HG03159 (cell line): ENCODE measurements at regions not wholly inside any gene's neighbourhood (a gene's known extent, or its start where the extent isn't known, plus 50 kb on each side); places are given as distances from the start of the nearest gene placed in this dataset.
"Not testable (repeated sequence)": the region's sequence is repeated elsewhere in the genome, so short reads cannot be mapped to it uniquely, and the experiment has no call there.

Experiments used
- ATAC-seq: cut with Tn5 transposase; IDR thresholded peaks from one replicate; pipeline ENCODE4 v1.9.1; 2021; ENCODE audit warnings: mild to moderate bottlenecking, moderate library complexity; ENCODE audit not compliant: unreplicated experiment

DNA sequence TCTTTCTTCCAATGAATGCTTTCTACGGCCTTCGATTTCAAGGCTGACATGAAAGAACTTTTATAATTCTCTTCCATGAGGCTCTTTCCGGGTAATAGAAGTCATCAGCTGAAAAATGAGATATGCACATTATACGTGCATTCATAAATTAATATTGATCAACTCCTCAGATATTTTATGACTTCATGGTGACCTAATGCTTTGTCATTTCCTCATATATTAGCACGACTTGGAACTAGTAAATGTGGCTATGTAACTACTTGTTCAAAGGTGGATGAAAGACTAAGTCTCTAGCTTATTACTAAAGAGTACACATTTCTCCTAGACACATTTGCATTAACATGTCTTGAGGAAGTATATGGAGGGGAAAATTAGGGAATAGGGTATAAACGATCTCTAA lies 168.8 kb downstream of the HDGFL1 start:
- no peak for ATAC-seq

DNA sequence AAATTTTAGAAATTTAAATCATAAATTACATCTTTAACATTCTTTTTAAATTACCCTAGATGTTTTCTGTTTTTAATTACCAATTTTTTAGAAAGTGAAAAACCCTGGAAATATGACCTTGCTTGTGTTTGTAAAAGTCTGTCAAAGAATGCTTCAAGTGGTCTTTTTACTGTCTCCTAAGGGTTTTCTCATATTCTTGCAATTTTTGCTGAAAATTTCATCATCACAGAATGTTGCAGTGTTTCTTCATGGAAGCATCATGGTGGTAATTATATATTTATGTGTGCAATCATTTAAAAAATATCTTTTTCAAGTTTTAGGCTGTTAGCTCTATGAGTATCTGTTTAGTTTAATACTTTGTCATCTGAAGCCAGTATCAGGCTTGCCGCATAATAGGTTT lies 178.2 kb downstream of the HDGFL1 start:
- ATAC-seq, result no peak

DNA sequence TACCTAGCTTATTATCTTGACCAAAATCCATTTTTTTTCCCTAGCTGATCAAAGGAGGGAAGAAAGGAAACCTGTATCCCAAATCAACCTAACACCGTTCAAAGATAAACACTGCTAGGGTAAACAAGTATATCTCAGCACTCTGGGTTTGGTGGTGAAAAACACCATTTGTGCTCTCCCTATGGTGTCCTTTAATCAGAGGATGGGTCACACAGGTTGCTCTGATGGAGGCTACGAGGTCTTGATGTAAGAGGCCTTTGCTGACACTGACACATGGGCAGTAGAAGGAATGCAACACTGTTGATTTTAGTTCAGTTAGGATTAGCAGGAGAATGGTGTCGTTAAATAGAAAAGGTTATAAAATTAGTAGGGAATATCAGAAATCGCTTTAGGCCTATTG lies 179.3 kb downstream of the HDGFL1 start:
- no peak for ATAC-seq

GRCh38 chr6:22749696-22750095 lies 180.3 kb downstream of the HDGFL1 start:
- no peak for ATAC-seq

DNA sequence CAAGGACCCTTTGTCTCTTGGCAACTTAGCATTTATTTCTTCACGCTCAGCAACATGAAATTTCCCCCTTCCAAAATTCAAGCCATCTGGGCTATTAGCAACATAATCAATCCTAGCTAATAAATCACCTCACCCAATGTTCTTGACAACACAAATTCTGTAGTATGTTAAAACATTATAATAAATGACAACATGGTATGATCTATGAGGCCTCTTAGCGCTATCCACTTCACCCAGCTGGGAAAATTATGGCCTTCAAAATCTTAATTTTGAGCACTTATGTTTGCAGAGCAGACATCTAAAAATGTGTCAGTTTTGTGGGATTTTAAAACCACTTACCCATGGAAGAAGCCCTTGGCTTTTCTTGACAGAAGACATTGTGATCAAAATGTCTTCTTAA lies 181.9 kb downstream of the HDGFL1 start:
- no peak for ATAC-seq

GRCh38 chr6:22752522-22752921 lies 183.2 kb downstream of the HDGFL1 start:
- no peak for ATAC-seq

DNA sequence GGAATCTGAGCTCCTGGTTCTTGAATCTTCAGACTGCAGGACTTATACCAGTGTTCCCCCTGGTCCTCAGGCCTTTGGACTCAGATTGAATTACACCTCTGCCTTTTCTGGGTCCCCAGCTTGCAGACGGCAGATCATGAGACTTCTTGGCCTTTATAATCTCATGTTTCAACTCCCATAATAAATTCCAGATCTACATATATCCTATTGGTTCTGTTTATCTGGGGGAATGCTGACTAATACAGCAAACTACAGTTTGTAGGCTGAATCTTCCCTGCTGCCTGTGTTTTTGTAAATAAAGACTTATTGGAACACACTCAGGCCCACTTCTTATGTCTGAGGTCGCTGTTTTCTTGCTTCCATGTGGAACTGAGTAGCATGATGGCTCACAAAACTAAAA lies 184.7 kb downstream of the HDGFL1 start:
- ATAC-seq, result no peak

DNA sequence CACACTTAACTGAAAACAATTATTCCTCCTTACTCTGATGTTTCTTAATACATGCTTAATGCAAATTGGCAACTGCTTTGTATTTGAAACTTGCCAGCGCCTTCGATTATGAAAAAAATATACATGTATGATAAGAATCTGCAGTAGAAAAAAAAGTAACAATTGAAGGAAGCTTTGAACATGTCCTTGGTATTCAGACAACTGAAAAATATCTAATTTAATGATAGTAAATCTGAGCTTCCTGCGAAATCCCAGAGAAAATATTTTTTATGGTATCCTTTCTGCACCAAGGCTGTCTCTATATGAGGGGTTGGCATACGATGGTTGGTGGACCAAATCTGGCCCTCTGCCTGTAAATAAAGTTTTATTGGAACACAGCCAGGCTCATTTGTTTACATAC lies 186.2 kb downstream of the HDGFL1 start:
- ATAC-seq, result no peak

- ATAC-seq, result no peak
Observed at GRCh38 chr6:22756365-22756764, 187.0 kb downstream of the HDGFL1 start.

- ATAC-seq, result no peak
Observed at GRCh38 chr6:22764496-22764895, 195.1 kb downstream of the HDGFL1 start.

- ATAC-seq, result no peak
Observed at GRCh38 chr6:22765015-22765414, 195.6 kb downstream of the HDGFL1 start.

DNA sequence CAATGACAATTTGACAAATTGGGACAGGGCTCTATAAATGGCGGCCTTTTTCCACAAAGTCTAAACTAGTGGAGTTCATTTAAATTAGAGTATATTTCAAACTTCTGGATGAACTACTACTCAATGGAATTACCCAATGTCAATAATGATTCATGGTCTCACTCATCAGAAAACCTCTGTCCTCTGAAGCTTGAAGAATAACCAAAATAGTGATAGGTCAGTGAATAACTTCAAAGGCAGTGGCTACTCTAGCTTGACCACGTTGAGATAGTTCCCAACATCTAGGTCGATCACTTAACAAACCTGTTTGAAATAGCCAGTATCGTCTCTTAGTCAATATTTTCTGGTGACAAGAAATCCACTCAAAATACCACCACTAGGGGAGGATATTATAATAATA lies 197.6 kb downstream of the HDGFL1 start:
- ATAC-seq, result no peak

GRCh38 chr6:22770054-22770453 lies 200.7 kb downstream of the HDGFL1 start:
- no peak for ATAC-seq

GRCh38 chr6:22774129-22774528 lies 204.8 kb downstream of the HDGFL1 start:
- ATAC-seq, result no peak

GRCh38 chr6:22778438-22778837 lies 209.1 kb downstream of the HDGFL1 start:
- not testable (repeated sequence) for ATAC-seq

DNA sequence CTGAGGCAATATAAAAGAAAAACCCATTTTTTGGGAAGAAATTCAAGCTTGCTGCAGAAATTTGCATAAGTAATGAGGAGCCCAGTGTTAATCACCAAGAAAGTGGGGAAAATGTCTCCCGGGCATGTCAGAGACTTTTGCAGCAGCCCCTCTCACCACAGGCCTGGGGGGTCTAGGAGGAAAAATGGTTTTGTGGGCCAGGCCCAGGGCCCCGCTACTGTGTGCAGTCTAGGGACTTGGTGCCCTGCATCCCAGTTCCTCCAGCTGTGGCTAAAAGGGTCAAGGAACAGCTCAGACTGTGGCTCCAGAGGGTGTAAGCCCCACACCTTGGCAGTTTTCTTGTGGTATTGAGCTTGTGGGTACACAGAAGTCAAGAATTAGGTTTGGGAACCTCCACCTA lies 209.7 kb downstream of the HDGFL1 start:
- no peak for ATAC-seq

GRCh38 chr6:22783931-22784330 lies 214.6 kb downstream of the HDGFL1 start:
- no peak for ATAC-seq

DNA sequence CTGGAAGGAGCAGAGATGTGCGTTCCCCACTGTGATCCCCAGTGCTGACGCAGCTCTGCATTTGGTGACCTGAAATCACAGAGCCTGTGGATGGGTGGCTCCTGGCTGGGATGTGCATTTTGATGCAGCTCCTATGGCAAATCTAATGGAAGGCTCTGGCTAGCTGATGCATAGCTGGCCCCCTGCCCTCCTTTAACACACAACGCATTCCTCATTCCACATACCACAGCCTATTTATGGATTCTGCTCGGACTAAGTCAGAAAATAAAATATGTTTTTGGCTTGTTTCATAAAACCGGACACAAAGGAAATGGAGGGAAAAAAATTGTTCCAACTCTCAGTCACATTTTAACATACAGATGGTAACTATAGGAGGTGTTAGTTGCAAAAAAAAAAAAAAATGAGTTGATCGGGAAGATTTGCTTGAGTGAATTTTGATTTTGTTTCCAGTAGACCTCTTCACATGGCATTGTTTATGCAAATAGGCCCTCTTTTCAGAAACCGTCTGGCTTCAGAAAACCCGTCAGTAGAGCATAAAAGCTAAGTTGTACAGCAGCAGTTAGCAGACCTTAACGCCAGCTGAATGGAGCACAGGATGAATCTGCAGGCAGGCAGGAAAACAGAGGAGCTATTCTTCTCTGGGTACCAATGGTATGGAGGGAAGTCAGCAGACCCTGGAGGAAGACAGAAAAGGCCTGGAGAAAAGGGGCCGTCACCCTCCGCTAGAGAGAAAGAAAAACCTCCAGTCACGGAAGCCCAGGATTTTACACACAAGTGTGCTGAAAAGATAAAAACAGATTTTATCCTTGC lies 215.4 kb downstream of the HDGFL1 start:
- ATAC-seq, result no peak

- ATAC-seq, result no peak
Observed at GRCh38 chr6:22788038-22788437, 218.7 kb downstream of the HDGFL1 start.

GRCh38 chr6:22789315-22789714 lies 219.9 kb downstream of the HDGFL1 start:
- no peak for ATAC-seq

DNA sequence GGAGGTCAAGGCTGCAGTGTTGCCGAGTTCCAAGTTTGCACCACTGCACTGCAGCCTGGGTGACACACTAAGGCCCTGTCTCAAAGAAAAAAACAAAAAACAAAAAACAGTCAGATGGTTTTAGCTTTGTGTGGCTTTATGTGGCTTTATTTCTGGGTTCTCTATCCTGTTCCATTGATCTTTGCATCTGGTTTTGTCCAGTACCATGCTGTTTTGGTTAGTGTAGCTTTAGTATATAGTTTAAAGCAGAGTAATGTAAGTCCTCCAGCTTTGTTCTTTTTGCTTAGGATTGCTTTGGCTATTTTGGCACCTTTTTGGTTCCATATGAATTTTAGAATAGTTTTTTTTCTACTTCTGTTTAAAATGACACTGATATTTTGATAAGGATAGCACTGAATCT lies 225.5 kb downstream of the HDGFL1 start:
- ATAC-seq, result no peak

DNA sequence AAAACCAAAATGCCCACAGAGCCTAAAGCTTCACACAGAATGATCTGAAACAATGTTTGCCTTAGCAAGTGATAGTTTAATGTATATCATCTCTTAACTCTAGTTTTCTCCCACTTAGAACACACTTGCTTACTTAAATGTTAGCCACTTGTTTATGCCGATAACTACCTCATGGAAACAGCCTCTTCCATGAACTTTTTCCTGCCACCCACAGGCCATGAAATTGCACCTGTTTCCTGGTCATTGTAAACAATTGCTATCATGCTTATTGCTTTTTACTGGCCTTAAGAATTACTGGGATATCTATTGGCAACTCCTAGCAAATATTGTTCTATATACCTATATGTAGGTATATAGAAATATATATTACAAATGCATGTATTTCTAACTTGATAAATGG lies 231.1 kb downstream of the HDGFL1 start:
- ATAC-seq, result no peak

DNA sequence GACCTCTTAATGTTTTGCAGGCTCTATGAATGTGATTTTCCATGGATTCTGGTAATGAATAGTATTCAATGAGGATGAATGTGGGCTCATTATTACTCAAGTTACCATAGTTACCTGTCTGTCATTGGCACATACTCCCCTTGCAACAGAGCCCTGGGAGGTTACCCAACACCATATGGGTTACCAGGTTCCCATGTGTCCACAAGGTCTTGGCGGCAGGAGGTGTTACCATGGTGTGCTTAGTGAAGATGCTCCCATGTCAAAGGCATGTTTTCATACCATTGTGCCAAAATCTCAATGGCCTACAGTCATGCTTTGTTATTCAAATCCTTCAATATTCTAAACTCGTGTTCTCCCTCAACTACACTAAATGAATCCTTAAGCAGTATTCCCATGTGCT lies 232.5 kb downstream of the HDGFL1 start:
- no peak for ATAC-seq
